OCI-LY3 (cell line): ENCODE measurements at regions not wholly inside any gene's neighbourhood (a gene's known extent, or its start where the extent isn't known, plus 50 kb on each side); places are given as distances from the start of the nearest gene placed in this dataset.
"Not testable (repeated sequence)": the region's sequence is repeated elsewhere in the genome, so short reads cannot be mapped to it uniquely, and the experiment has no call there.

ENCODE experiments used
- H2AFZ ChIP-seq: fragments of 200-600, 300-600 bp; shearing (Covaris generic); 2 replicates; pipeline ENCODE4 v1.6.0; 2014; ENCODE audit warnings: antibody characterized with exemption, low read depth, low read length
- H3K27ac ChIP-seq: fragments of 200-600, 300-600 bp; sonication (generic); 2 replicates; pipeline ENCODE4 v1.5.1; 2014; ENCODE audit warnings: mild to moderate bottlenecking, low read length, moderate library complexity, mixed read lengths
- H3K27me3 ChIP-seq: fragments of 200-600, 300-600 bp; sonication (generic); 2 replicates; pipeline ENCODE4 v1.6.1; 2014; ENCODE audit warnings: low read depth, low read length, mixed read lengths
- H3K36me3 ChIP-seq: fragments of 200-600, 300-600 bp; sonication (generic); replicated peaks from 2 replicates; pipeline ENCODE3; 2014; ENCODE audit warnings: low read depth, low read length, mixed read lengths
- H3K4me1 ChIP-seq: fragments of 300-600, 200-600 bp; sonication (generic); 2 replicates; pipeline ENCODE4 v1.6.1; 2014; ENCODE audit warnings: low read length, mixed read lengths
- H3K4me2 ChIP-seq: fragments of 200-600, 300-600 bp; sonication (generic); 2 replicates; pipeline ENCODE4 v1.6.1; 2014; ENCODE audit warnings: low read length, mixed read lengths
- H3K4me3 ChIP-seq: fragments of 300-600, 200-600 bp; sonication (generic); 2 replicates; pipeline ENCODE4 v1.5.1; 2014; ENCODE audit warnings: antibody characterized with exemption, mild to moderate bottlenecking, low read length, moderate library complexity
- H3K79me2 ChIP-seq: fragments of 300-600, 200-600 bp; shearing (Covaris generic); 2 replicates; pipeline ENCODE4 v1.6.1; 2014; ENCODE audit warnings: mild to moderate bottlenecking, low read length, mixed read lengths
- H3K9ac ChIP-seq: fragments of 300-600, 200-600 bp; shearing (Covaris generic); 2 replicates; pipeline ENCODE4 v1.6.0; 2014; ENCODE audit warnings: mild to moderate bottlenecking, low read length, moderate library complexity
- H3K9me3 ChIP-seq: fragments of 200-600, 300-600 bp; shearing (Covaris generic); 2 replicates; pipeline ENCODE4 v1.6.1; 2014; ENCODE audit warnings: low read length, mixed read lengths; ENCODE audit not compliant: insufficient read depth
- H4K20me1 ChIP-seq: fragments of 200-600, 300-600 bp; sonication (generic); 2 replicates; pipeline ENCODE4 v1.6.1; 2016; ENCODE audit warnings: low read length, mixed read lengths; ENCODE audit not compliant: insufficient read depth
- CTCF ChIP-seq: fragments of 200-600, 300-600 bp; sonication (generic); IDR thresholded peaks from 2 replicates; pipeline ENCODE4 v1.5.1; 2014; ENCODE audit warnings: antibody characterized with exemption, low read length, low read depth
- EZH2phosphoT487 ChIP-seq: fragments of 200-600 bp; shearing (Covaris generic); IDR thresholded peaks from 2 replicates; pipeline ENCODE4 v1.6.1; 2018; ENCODE audit warnings: antibody characterized with exemption, mixed run types, low read depth

- H3K27ac ChIP-seq, result no peak overlapping the region
- no peaks in the 10 kb centered on the region for H3K79me2 ChIP-seq
- no peak overlapping the region for H3K4me3 ChIP-seq
- H4K20me1 ChIP-seq, result no peaks in the 10 kb centered on the region
- no peak overlapping the region for H3K4me2 ChIP-seq
- H2AFZ ChIP-seq, result no peak overlapping the region
- no peaks in the 10 kb centered on the region for H3K36me3 ChIP-seq
- TF ChIP-seq CTCF (no peak), EZH2phosphoT487 (no peak)
- H3K27me3 ChIP-seq, result no peaks in the 10 kb centered on the region
- H3K4me1 ChIP-seq, result no peaks in the 10 kb centered on the region
- no peaks in the 10 kb centered on the region for H3K9me3 ChIP-seq
- H3K9ac ChIP-seq, result no peak overlapping the region
Measured at GRCh38 chr6:144561455-144562043, 276.4 kb downstream of the UTRN start.

- Histone ChIP-seq H3K9me3 (no peaks in the 10 kb centered on the region), H2AFZ (no peak overlapping the region), H3K4me1 (no peaks in the 10 kb centered on the region), H4K20me1 (no peaks in the 10 kb centered on the region), H3K27ac (no peak overlapping the region), H3K27me3 (no peaks in the 10 kb centered on the region), H3K4me2 (no peak overlapping the region), H3K4me3 (no peak overlapping the region), H3K79me2 (no peaks in the 10 kb centered on the region), H3K36me3 (no peaks in the 10 kb centered on the region), H3K9ac (no peak overlapping the region)
- TF ChIP-seq EZH2phosphoT487 (no peak), CTCF (no peak)
Measured at GRCh38 chr6:144564202-144564601, 279.1 kb downstream of the UTRN start.

- Histone ChIP-seq H3K27me3 (no peaks in the 10 kb centered on the region), H3K79me2 (no peaks in the 10 kb centered on the region), H4K20me1 (no peaks in the 10 kb centered on the region), H3K4me1 (no peaks in the 10 kb centered on the region), H3K27ac (no peak overlapping the region), H3K36me3 (no peaks in the 10 kb centered on the region), H2AFZ (no peak overlapping the region), H3K9me3 (no peaks in the 10 kb centered on the region), H3K4me2 (no peak overlapping the region), H3K9ac (no peak overlapping the region), H3K4me3 (no peak overlapping the region)
- TF ChIP-seq CTCF, result no peak
- no peak for TF ChIP-seq EZH2phosphoT487
Measured at GRCh38 chr6:144566868-144567615, 281.9 kb downstream of the UTRN start.

GRCh38 chr6:144568241-144568640 lies 283.1 kb downstream of the UTRN start:
- H3K27me3 ChIP-seq, result no peaks in the 10 kb centered on the region
- no peak overlapping the region for H2AFZ ChIP-seq
- no peak overlapping the region for H3K27ac ChIP-seq
- no peak overlapping the region for H3K4me3 ChIP-seq
- no peaks in the 10 kb centered on the region for H3K4me1 ChIP-seq
- no peak overlapping the region for H3K9ac ChIP-seq
- H4K20me1 ChIP-seq, result no peaks in the 10 kb centered on the region
- no peaks in the 10 kb centered on the region for H3K36me3 ChIP-seq
- no peaks in the 10 kb centered on the region for H3K79me2 ChIP-seq
- TF ChIP-seq EZH2phosphoT487 (no peak), CTCF (no peak)
- no peak overlapping the region for H3K4me2 ChIP-seq
- H3K9me3 ChIP-seq, result no peaks in the 10 kb centered on the region

- H3K4me3 ChIP-seq, H3K27ac ChIP-seq, H3K36me3 ChIP-seq, H3K9me3 ChIP-seq, H4K20me1 ChIP-seq, H3K27me3 ChIP-seq, H3K9ac ChIP-seq, H3K79me2 ChIP-seq, H2AFZ ChIP-seq, H3K4me1 ChIP-seq, H3K4me2 ChIP-seq: not testable (repeated sequence)
Measured at GRCh38 chr6:144572541-144572940, 287.4 kb downstream of the UTRN start.
